Right lobe of liver (tissue), 4 donors: ENCODE measurements at regions not wholly inside any gene's neighbourhood (a gene's known extent, or its start where the extent isn't known, plus 50 kb on each side); places are given as distances from the start of the nearest gene placed in this dataset.

Source experiments
- POLR2A ChIP-seq: fragments of 450-650 bp; IDR thresholded peaks from one replicate; pipeline ENCODE4 v1.6.1; 2017; ENCODE audit warnings: antibody characterized with exemption, mild to moderate bottlenecking
- TF ChIP-seq, protein P1 (sequence below), 4 donors: fragments of 200-600 bp in 3 of 4; fragments of 450-650 bp in 1 of 4; IDR thresholded peaks; one replicate each; pipeline versions ENCODE4 v1.5.1 to v1.8.0; 2016 to 2022; ENCODE audit warnings: antibody characterized with exemption in 4 of 4, mild to moderate bottlenecking in 2 of 4
- donor health status: DM: no; HTN: no; CAD: no.
- donor health status: DM: no; HTN: no; CAD: no.
- donor health status: DM: no; HTN: yes; CAD: no.

DNA sequence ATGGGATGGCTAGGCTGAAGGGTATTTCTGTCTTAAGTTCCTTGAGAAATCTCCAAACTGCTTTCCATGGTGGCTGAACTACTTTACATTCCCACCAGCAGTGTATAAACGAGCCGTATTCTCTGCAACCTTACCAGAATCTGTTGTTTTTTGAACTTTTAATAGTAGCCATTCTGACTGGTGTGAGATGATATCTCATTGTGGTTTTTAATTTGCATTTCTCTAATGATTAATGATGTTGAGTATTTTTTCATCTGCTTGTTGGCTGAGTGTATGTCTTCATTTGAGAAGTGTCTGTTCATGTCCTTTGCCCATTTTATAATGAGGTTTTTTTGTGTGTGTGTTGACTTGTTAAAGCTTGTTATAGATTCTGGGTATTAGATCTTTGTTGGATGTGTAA lies 226.8 kb upstream of the IGFBP3 start:
- TF ChIP-seq, protein P1, sequence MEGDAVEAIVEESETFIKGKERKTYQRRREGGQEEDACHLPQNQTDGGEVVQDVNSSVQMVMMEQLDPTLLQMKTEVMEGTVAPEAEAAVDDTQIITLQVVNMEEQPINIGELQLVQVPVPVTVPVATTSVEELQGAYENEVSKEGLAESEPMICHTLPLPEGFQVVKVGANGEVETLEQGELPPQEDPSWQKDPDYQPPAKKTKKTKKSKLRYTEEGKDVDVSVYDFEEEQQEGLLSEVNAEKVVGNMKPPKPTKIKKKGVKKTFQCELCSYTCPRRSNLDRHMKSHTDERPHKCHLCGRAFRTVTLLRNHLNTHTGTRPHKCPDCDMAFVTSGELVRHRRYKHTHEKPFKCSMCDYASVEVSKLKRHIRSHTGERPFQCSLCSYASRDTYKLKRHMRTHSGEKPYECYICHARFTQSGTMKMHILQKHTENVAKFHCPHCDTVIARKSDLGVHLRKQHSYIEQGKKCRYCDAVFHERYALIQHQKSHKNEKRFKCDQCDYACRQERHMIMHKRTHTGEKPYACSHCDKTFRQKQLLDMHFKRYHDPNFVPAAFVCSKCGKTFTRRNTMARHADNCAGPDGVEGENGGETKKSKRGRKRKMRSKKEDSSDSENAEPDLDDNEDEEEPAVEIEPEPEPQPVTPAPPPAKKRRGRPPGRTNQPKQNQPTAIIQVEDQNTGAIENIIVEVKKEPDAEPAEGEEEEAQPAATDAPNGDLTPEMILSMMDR (IDR thresholded peaks at IDR 0.05), result no peak
- no peak for TF ChIP-seq POLR2A
